Hepatocyte (in vitro differentiated cells): ENCODE measurements at regions not wholly inside any gene's neighbourhood (a gene's known extent, or its start where the extent isn't known, plus 50 kb on each side); places are given as distances from the start of the nearest gene placed in this dataset.

Source experiments
- DNase-seq: peaks from one replicate; pipeline ENCODE4 v3.0.0-alpha.2; 2016; ENCODE audit warnings: low spot score
- H2AFZ ChIP-seq: fragments of 200-600 bp; sonication (generic); 2 replicates; pipeline ENCODE4 v1.6.0; 2016; ENCODE audit warnings: antibody characterized with exemption, mild to moderate bottlenecking
- H3K27ac ChIP-seq: fragments of 200-600 bp; sonication (generic); 2 replicates; pipeline ENCODE4 v1.5.1; 2016; ENCODE audit warnings: mild to moderate bottlenecking
- H3K27me3 ChIP-seq: fragments of 200-600 bp; sonication (generic); 2 replicates; pipeline ENCODE4 v1.6.1; 2016
- H3K36me3 ChIP-seq: fragments of 200-600 bp; sonication (generic); replicated peaks from 2 replicates; pipeline ENCODE4 v1.5.1; 2016; ENCODE audit warnings: low read depth; ENCODE audit not compliant: insufficient read depth
- H3K4me1 ChIP-seq: fragments of 200-600 bp; sonication (generic); 2 replicates; pipeline ENCODE4 v1.5.1; 2016; ENCODE audit warnings: mild to moderate bottlenecking, moderate library complexity; ENCODE audit not compliant: insufficient read depth
- H3K4me2 ChIP-seq: fragments of 200-600 bp; sonication (generic); 2 replicates; pipeline ENCODE4 v1.6.0; 2016
- H3K4me3 ChIP-seq: fragments of 200-600 bp; sonication (generic); 2 replicates; pipeline ENCODE4 v1.5.1; 2016; ENCODE audit warnings: mild to moderate bottlenecking
- H3K79me2 ChIP-seq: fragments of 200-600 bp; sonication (generic); 2 replicates; pipeline ENCODE4 v1.6.0; 2017; ENCODE audit warnings: mild to moderate bottlenecking
- H3K9me2 ChIP-seq: fragments of 200-600 bp; sonication (generic); replicated peaks from 2 replicates; pipeline ENCODE4 v1.6.0; 2017; ENCODE audit warnings: mild to moderate bottlenecking; ENCODE audit not compliant: insufficient read depth
- H3K9me3 ChIP-seq: fragments of 200-600 bp; sonication (generic); 2 replicates; pipeline ENCODE4 v1.5.1; 2016; ENCODE audit warnings: low read depth, mild to moderate bottlenecking
- H4K20me1 ChIP-seq: fragments of 200-600 bp; sonication (generic); 2 replicates; pipeline ENCODE4 v1.6.0; 2016; ENCODE audit warnings: mild to moderate bottlenecking; ENCODE audit not compliant: insufficient read depth, poor library complexity, severe bottlenecking
- EZH2 ChIP-seq: fragments of 200-600 bp; sonication (generic); IDR thresholded peaks from 2 replicates; pipeline ENCODE4 v1.6.1; 2016; ENCODE audit warnings: antibody characterized with exemption, mild to moderate bottlenecking, borderline replicate concordance
- EZH2phosphoT487 ChIP-seq: fragments of 200-600 bp; sonication (generic); IDR thresholded peaks from one replicate; pipeline ENCODE4 v1.6.1; 2018; ENCODE audit warnings: antibody characterized with exemption, mild to moderate bottlenecking, low read depth, moderate library complexity; ENCODE audit not compliant: unreplicated experiment, severe bottlenecking
- WGBS: methylation state at CpG from one replicate; pipeline ENCODE4 v1.1.6; 2016; ENCODE audit warnings: low lambda C conversion rate; ENCODE audit errors: missing lambda C conversion rate; 5-methylcytosine and 5-hydroxymethylcytosine counted together
- TF ChIP-seq, protein P1 (sequence below): fragments of 200-600 bp; sonication (generic); IDR thresholded peaks from 2 replicates; pipeline ENCODE4 v1.5.1; 2016; ENCODE audit warnings: antibody characterized with exemption, mild to moderate bottlenecking; ENCODE audit not compliant: poor library complexity

DNA sequence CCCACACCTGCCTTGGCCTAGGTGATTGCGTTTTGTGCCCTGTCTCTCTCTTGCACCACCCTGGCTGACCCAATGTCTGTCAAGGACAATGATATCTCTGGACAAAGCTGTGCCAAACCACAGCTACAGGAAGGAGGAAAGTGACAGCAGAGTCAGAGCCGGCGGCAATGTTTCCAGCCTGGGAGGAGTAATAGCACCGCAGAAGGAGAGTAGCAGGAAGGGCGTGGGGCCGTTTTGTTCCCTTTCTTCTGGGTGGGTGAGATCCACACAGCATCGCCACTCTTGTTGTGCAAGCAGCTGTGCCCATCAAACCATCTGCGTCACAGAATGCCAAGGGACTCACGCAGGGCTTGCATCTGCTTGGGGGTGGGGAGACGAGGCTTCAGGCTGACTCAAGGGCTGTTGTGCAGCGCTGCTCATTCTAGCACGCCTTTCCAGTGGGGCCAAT, 341.6 kb upstream of the AUTS2 start:
- Histone ChIP-seq H3K4me3 (no peak overlapping the region), H3K27me3 (no peaks in the 10 kb centered on the region), H3K4me2 (no peak overlapping the region), H3K27ac (no peak overlapping the region), H3K36me3 (no peaks in the 10 kb centered on the region), H3K9me3 (no peaks in the 10 kb centered on the region), H3K79me2 (no peaks in the 10 kb centered on the region), H4K20me1 (no peaks in the 10 kb centered on the region), H3K9me2 (no peaks in the 10 kb centered on the region), H3K4me1 (no peaks in the 10 kb centered on the region), H2AFZ (no peak overlapping the region)
- TF ChIP-seq EZH2 (no peak), EZH2phosphoT487 (no peak)
- TF ChIP-seq, protein P1, sequence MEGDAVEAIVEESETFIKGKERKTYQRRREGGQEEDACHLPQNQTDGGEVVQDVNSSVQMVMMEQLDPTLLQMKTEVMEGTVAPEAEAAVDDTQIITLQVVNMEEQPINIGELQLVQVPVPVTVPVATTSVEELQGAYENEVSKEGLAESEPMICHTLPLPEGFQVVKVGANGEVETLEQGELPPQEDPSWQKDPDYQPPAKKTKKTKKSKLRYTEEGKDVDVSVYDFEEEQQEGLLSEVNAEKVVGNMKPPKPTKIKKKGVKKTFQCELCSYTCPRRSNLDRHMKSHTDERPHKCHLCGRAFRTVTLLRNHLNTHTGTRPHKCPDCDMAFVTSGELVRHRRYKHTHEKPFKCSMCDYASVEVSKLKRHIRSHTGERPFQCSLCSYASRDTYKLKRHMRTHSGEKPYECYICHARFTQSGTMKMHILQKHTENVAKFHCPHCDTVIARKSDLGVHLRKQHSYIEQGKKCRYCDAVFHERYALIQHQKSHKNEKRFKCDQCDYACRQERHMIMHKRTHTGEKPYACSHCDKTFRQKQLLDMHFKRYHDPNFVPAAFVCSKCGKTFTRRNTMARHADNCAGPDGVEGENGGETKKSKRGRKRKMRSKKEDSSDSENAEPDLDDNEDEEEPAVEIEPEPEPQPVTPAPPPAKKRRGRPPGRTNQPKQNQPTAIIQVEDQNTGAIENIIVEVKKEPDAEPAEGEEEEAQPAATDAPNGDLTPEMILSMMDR = no peak
- WGBS = 94% methylated on average over 12 of the region's 12 CpGs
- DNase-seq = no peak

DNA sequence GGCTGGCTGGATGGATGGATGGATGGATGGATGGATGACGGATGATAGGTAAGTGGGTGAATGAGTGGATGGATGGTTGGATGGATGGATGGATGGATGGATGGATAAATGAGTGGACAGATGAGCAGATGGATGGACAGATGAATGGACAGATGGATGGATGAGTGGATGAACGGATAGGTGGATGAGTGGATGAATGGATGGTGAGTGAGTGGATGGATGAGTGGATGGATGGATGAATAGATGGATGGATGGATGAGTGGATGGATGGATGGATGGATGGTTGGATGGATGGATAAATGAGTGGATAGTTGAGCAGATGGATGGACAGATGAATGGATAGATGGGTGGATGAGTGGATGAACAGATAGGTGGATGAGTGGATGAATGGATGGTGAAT, 340.7 kb upstream of the AUTS2 start:
- Histone ChIP-seq H3K4me3 (no peak overlapping the region), H3K27me3 (peaks cover 3% of the 10 kb centered on the region), H3K9me3 (no peaks in the 10 kb centered on the region), H3K4me2 (no peak overlapping the region), H3K36me3 (no peaks in the 10 kb centered on the region), H4K20me1 (no peaks in the 10 kb centered on the region), H3K4me1 (no peaks in the 10 kb centered on the region), H2AFZ (no peak overlapping the region), H3K9me2 (no peaks in the 10 kb centered on the region), H3K79me2 (no peaks in the 10 kb centered on the region), H3K27ac (no peak overlapping the region)
- 98% methylated on average over 2 of the region's 2 CpGs for WGBS
- DNase-seq = no peak
- TF ChIP-seq, protein P1 = no peak
- TF ChIP-seq EZH2 (no peak), EZH2phosphoT487 (no peak)

DNA sequence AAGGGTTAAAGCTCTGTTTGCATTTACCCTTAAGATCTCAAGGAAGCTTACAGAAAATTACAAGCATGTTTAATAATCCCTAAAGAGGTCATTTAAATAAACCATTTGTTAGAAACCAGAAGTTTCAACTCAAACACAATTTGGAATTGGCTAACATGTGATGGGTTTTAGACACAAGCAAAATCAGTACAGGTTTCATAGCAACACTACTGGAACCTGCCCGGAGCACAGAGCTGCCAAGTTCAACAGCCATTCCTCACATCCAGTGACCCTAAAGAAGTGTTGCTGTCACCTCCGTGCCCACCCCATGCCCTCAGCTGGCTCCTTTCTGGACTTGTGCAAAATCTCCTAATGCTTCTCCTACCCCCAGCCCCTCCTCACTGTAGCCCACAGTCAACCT, 338.8 kb upstream of the AUTS2 start:
- Histone ChIP-seq H2AFZ (no peak overlapping the region), H3K9me3 (no peaks in the 10 kb centered on the region), H3K4me2 (no peak overlapping the region), H3K4me3 (no peak overlapping the region), H3K27ac (no peak overlapping the region), H3K4me1 (no peaks in the 10 kb centered on the region), H3K79me2 (no peaks in the 10 kb centered on the region), H4K20me1 (no peaks in the 10 kb centered on the region), H3K36me3 (no peaks in the 10 kb centered on the region), H3K27me3 (peaks cover 14% of the 10 kb centered on the region), H3K9me2 (no peaks in the 10 kb centered on the region)
- TF ChIP-seq, protein P1 = no peak
- TF ChIP-seq EZH2phosphoT487 (no peak), EZH2 (no peak)
- WGBS = 51% methylated on average over 2 of the region's 2 CpGs
- no peak for DNase-seq

DNA sequence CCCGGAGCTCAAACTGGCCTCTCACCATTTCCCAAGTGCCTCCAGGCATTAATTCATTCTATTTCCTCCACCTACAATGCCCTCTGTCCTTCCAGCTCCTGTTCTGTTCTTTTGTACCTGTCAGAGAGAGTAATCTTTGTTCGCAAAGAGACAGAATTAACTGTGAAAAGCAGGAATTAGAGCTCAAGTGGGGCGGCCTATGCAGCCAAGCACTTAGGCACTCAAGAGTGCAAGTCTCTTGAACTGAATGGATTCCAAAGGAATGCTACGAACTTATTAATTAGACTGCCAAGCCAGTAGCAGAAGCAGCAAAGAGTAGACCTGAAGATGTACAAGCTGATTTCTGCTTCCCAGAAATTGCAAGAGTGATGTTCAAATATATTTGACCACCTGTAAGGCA, 338.3 kb upstream of the AUTS2 start:
- no peaks in the 10 kb centered on the region for H4K20me1 ChIP-seq

More for the DNA sequence above, 338.3 kb upstream of the AUTS2 start:
- Histone ChIP-seq H3K9me2 (no peaks in the 10 kb centered on the region), H3K4me3 (no peak overlapping the region), H2AFZ (no peak overlapping the region), H3K27ac (no peak overlapping the region), H3K27me3 (peaks cover 14% of the 10 kb centered on the region), H3K9me3 (no peaks in the 10 kb centered on the region), H3K79me2 (no peaks in the 10 kb centered on the region), H3K4me2 (no peak overlapping the region), H3K36me3 (no peaks in the 10 kb centered on the region), H3K4me1 (no peaks in the 10 kb centered on the region)
- TF ChIP-seq, protein P1 = no peak
- TF ChIP-seq EZH2 = no peak
- TF ChIP-seq EZH2phosphoT487 = no peak
- DNase-seq = no peak
- WGBS = 73% methylated on average over 4 of the region's 4 CpGs
